Stimulated activated CD8-positive, alpha-beta memory T cell treated with anti-CD3 and anti-CD28 coated beads, Interleukin-7, amount 100 ng/mL, for 48 hours (primary cell): ENCODE measurements at regions not wholly inside any gene's neighbourhood (a gene's known extent, or its start where the extent isn't known, plus 50 kb on each side); places are given as distances from the start of the nearest gene placed in this dataset.
"Not testable (repeated sequence)": the region's sequence is repeated elsewhere in the genome, so short reads cannot be mapped to it uniquely, and the experiment has no call there.

Experiments
- DNase-seq, 2 donors: peaks; one replicate each; pipeline ENCODE4 v3.0.0-alpha.2; 2020; ENCODE audit warnings: low read depth in 1 of 2; ENCODE audit errors: extremely low read depth in 1 of 2

GRCh38 chr15:87556886-87557285 lies 699.7 kb downstream of the NTRK3 start:
- no peak for DNase-seq

DNA sequence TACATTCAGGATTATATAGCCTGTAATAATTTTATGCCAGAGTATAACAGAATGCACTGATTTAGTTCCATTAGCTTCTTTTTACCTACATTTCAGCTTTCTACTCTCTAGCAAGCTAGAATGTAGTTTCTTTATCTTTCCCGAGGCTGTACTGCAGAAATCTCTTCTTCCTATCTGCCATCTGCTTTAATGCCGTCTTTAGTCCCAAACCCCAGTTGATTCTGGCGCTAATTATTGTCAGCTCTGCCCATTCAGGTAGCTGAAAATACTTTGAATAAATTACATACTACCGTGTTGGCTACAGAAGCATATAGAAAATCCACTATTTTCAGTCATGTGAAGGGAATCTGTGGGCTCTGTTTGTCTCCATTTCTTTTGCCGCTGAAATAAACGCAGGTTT lies 706.7 kb downstream of the NTRK3 start:
- no peak for DNase-seq

GRCh38 chr15:87549296-87549695 lies 707.2 kb downstream of the NTRK3 start:
- no peak for DNase-seq

DNA sequence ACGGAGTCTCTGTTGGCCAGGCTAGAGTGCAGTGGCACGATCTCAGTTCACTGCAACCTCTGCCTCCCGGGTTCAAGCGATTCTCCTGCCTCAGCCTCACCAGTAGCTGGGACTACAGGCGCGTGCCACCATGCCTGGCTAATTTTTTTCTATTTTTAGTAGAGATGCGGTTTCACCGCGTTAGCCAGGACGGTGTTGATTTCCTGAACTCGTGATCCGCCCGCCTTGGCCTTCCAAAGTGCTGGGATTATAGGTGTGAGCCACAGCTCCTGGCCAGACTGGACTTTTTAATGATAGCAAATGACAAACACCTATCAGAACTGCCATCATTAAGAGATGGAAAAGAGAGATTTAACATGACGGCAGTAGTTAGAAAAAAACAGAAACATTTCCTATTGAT lies 707.9 kb downstream of the NTRK3 start:
- not testable (repeated sequence) for DNase-seq

DNA sequence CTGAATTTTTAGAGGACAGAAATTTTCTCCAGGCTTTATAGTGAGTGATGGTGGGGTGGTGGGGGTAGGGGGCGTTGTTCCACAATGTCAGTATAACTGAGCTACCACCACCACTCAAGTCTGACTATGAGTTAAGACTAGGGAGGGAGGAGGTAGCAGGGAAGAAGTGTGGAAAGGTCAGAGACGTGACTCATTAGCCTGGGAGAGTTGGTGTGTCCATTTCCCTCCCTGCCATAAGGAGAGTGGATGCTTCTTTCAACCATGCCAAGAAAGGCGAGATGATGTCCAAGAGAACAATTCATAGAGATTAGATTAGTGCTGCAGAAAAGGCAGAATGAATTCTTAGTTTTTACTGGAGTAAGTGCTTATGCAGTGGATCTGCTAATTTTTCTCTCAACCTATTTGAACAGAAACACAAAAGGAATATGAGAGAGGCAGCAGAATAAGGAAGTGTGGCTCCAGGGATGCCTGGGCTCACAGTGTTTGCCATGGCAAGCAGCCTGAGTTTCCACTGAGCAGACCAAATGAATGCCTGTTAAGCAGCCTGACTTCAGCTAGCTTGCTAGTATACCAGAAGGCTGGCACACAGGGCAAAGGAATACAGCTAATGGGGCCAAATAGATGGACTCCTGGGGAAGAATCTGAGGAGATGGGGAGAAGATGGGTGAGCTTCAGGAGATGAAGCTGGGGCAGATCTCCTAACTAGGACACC lies 708.9 kb downstream of the NTRK3 start:
- DNase-seq: no peak

GRCh38 chr15:87538327-87538834 lies 718.2 kb downstream of the NTRK3 start:
- no peak for DNase-seq

DNA sequence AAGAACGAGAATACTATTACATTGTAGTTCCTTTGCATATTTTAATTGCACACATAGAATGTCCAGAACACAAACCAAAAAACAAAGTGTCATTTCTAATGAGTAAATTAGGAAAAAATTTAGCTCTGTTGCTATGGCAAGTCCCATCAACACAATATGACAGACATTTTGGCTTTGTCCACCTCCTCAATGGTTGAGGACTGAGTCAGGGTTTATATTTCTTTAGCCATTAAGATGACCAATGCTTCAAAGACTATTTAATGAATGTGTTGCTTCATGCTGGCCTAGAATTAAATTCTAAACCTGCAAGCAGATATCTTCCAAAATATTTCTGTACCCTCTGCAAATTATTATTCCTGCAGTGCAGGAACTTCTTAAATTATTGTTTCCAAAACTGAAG lies 719.2 kb downstream of the NTRK3 start:
- DNase-seq: no peak

DNA sequence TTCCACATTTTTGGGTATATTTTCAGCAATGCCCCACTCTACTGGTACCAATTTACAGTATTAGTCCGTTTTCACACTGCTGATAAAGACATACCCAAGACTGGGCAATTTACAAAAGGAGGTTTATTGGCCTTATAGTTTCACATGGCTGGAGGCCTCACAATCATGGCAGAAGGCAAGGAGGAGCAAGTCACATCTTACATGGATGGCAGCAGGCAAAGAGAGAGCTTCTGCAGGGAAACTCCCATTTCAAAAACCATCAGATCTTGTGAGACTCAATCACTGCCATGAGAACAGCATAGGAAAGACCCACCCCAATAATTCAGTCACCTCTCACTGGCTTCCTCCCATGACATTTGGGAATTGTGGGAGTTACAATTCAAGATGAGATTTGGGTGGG lies 722.9 kb downstream of the NTRK3 start:
- not testable (repeated sequence) for DNase-seq

DNA sequence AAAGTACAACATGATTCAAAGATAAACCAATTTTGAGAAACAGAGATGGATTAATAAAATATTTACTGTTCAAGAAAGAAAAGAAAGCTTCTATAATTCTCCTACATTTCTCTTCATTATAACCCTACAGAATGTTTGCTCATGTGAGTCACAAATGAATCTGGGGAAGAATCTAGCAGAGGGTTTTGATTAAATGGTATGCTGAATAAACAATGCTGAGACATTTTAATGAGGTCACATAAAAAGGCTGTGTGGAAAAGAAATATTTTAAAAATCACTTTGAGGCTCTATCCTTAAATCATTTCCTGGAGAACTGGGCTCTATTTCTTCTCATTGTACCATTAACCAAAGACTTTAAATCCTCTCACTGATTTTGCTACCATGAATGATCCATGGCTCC lies 727.7 kb downstream of the NTRK3 start:
- DNase-seq: no peak

- no peak for DNase-seq
Observed at GRCh38 chr15:87527875-87528274, 728.7 kb downstream of the NTRK3 start.

DNA sequence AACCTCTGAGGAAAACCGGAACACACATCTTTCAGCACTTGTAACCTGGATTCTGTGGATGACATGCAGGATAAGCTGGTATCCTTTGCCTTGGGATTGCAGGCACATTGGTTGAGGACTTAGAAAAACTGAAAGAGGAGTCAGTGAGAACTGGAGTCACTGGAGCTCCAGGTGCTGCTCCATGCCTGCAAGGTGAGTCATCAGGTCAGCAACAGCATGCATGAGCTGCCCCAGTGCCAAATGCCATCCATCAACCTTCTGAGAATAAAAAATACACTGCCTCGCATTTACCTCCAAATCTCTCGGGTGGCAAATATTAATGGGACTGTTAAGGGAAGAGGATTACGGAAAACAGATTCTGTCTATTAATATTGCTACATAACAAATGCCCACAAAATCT lies 729.1 kb downstream of the NTRK3 start:
- DNase-seq: no peak

GRCh38 chr15:87523516-87523915 lies 733.0 kb downstream of the NTRK3 start:
- DNase-seq: no peak

GRCh38 chr15:87522997-87523396 lies 733.5 kb downstream of the NTRK3 start:
- DNase-seq: no peak

GRCh38 chr15:87518957-87519356 lies 737.6 kb downstream of the NTRK3 start:
- DNase-seq: no peak

GRCh38 chr15:87508086-87508485 lies 748.5 kb downstream of the NTRK3 start:
- DNase-seq: no peak

DNA sequence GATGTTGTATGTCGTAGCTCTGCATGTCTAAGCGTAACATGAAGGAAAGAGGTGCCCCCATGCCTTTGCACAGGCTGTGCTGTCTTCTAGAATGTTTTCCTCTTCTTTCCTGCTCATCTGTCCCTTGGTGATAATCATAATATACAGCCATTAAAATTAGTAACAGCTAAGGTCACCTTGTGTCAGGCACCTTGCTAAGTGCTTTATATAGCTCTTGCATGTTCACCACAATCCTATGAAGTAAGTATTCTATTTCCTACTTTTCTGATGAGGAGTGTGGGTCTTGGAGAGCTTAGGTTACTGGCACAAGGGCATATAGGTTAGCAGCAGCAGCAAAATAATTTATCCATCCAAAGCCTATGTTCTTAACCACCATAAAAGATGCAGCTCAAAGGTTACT lies 754.4 kb downstream of the NTRK3 start:
- DNase-seq: no peak

- DNase-seq: no peak
Observed at GRCh38 chr15:87500240-87500639, 756.3 kb downstream of the NTRK3 start.

DNA sequence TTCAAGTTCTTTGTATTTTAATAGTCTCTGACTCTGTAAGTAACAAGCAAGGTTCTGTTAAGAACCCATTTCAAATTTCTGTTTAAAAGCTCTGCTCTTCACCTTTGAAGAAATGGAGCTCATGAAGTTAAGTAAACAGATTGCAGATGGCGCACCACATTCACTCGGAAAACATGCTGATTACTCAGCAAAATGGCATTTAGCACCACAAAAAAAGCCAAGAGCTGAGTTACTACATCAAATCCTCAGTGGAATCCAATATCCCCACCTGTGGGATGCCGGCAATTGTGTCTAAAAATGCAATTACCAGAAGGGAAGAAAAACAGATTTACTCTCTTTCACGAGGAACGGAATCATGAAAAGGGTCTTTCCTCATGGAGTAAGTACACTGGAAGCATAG lies 758.0 kb downstream of the NTRK3 start:
- DNase-seq: no peak

DNA sequence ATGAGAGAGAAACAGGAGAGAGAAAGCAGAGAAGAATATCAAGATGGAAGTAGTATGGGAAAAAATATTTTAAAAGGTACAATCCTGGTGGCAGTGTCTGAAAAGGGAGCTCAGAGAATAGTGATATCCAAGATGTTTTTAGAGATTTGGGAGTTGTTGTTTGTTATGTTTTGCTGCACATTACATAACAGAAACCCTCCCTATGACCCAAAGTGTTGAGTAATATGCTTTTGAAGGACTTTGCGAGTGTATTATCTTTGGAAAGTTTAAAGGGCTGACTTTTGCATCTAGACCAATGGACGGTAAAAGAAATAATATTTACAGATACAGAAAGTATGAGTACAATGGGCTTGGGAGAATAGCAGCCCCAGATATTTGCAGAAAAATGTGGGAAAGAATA lies 759.7 kb downstream of the NTRK3 start:
- no peak for DNase-seq

DNA sequence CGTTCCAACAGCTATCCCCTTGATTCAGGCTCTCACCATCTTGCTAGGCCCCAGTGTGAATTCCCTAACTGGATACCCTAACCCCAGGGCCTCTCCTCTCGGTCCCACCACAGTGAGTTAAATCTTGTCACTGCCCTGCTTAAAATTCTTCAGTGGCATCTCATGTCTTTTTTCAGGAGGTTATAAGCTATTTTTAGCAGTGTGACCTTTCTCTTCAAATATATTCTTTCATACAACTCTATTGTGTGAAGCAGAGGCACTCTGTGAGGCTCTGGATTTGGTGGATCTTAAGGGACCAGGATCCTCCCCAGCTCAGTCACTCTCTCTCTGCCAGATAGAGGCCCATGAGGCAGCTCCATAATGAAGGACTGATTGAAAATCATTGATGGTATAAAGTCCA lies 760.4 kb downstream of the NTRK3 start:
- no peak for DNase-seq

DNA sequence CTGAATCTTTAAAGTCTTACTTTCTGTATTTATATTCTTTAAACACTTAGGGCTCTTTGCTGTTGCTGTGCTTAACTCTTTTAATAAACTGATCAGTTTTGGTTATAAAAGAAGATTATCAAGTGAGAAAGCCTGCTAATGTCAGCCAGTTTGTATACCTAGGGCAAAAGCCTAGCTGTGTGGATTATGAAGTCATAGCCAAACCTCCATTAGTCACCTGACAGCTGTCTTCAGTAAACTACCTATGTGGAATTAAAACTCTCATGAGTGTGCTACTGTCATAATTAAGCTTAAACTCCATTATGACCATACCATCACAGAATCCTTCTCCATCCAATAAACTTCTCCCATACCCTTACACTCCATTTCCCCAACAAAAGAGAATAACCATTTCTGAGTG lies 762.7 kb downstream of the NTRK3 start:
- no peak for DNase-seq

DNA sequence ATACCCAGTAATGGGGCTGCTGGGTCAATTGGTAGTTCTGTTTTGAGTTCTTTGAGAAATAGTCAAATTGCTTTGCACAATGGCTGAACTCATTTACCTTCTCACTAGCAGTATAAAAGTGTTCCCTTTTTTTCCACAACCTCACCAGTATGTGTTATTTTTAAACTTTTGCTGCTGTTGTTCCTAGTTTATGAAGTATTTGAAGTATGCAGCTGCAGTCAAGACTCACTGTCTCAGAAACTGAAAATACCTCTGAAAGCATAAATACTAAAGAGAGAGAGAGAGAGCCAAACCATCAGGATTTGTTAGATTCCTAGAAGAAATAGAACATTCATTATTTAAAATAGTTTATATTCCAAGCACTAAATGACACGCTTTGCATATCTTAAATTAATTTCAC lies 764.2 kb downstream of the NTRK3 start:
- DNase-seq: no peak

GRCh38 chr15:87490666-87491065 lies 765.9 kb downstream of the NTRK3 start:
- DNase-seq: no peak
